ENCODE measurements at regions not wholly inside any gene's neighbourhood (a gene's known extent, or its start where the extent isn't known, plus 50 kb on each side); places are given as distances from the start of the nearest gene placed in this dataset.

DNA sequence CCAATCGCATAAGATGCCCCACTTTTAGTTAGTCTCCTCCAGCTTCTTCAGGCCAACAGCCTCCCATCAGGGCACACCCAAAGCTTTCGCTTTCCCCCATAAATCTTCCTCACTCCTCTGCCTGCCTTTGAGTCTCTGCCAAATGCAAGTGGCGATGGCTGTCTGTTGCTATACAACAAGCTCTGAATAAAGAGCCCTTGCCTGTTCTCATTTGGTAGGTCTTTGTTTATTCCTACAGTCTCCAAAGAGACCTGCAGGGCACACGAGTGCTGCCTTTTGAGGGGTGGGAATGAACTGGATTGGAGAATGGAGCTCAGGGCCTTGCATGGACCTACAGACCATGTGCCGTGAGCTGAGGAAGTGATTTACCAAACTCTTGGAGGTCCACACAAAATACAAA, 52.2 kb upstream of the SOD3 start:
- Histone ChIP-seq H3K4me1 (no peaks in the 10 kb centered on the region), H3K27me3 (no peaks in the 10 kb centered on the region), H3K4me3 (no peak overlapping the region), H3K27ac (no peak overlapping the region), H3K9me3 (peaks cover 0 to under 1% of the 10 kb centered on the region in 2 donors), H3K36me3 (no peaks in the 10 kb centered on the region)
- DNase-seq (ENCODE audit: low spot score in 2 of 2): no peak
- TF ChIP-seq, protein P1, sequence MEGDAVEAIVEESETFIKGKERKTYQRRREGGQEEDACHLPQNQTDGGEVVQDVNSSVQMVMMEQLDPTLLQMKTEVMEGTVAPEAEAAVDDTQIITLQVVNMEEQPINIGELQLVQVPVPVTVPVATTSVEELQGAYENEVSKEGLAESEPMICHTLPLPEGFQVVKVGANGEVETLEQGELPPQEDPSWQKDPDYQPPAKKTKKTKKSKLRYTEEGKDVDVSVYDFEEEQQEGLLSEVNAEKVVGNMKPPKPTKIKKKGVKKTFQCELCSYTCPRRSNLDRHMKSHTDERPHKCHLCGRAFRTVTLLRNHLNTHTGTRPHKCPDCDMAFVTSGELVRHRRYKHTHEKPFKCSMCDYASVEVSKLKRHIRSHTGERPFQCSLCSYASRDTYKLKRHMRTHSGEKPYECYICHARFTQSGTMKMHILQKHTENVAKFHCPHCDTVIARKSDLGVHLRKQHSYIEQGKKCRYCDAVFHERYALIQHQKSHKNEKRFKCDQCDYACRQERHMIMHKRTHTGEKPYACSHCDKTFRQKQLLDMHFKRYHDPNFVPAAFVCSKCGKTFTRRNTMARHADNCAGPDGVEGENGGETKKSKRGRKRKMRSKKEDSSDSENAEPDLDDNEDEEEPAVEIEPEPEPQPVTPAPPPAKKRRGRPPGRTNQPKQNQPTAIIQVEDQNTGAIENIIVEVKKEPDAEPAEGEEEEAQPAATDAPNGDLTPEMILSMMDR (IDR thresholded peaks at IDR 0.05): no peak
- TF ChIP-seq POLR2AphosphoS5 (IDR thresholded peaks at IDR 0.05) (no peak), POLR2A (IDR thresholded peaks at IDR 0.05) (no peak)
- intact Hi-C loops (cut with DNase I; ENCODE audit: low total_unique reads): no loop called here

DNA sequence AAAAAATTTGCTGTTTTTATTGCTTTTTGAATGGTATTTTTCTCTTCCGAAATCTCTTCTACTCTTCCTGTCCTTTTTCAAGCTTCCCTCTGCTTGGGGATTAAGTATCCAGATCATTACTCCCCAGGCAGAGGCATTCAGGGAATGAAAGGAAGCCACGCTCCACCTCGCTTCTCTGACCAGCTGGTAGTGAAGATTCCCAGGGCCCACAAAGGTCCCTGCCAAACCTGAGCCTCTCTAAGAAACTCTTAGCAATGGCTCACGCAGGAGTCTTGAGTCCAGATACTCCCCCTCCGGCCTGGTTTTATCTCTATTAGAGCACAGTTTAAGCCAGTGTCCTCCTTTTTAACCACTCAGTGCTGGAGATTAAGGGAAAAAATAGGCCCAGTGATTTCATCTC, 51.4 kb upstream of the SOD3 start:
- TF ChIP-seq POLR2A (IDR thresholded peaks at IDR 0.05): no peak
- TF ChIP-seq, protein P1 (IDR thresholded peaks at IDR 0.05): no peak
- no peak for TF ChIP-seq POLR2AphosphoS5 (IDR thresholded peaks at IDR 0.05)
- Histone ChIP-seq H3K36me3 (no peaks in the 10 kb centered on the region), H3K4me3 (no peak overlapping the region), H3K27ac (no peak overlapping the region), H3K9me3 (no peaks in the 10 kb centered on the region), H3K4me1 (no peaks in the 10 kb centered on the region), H3K27me3 (no peaks in the 10 kb centered on the region)
- DNase-seq (ENCODE audit: low spot score in 2 of 2): no peak
- intact Hi-C loops (cut with DNase I; ENCODE audit: low total_unique reads): no loop called here

DNA sequence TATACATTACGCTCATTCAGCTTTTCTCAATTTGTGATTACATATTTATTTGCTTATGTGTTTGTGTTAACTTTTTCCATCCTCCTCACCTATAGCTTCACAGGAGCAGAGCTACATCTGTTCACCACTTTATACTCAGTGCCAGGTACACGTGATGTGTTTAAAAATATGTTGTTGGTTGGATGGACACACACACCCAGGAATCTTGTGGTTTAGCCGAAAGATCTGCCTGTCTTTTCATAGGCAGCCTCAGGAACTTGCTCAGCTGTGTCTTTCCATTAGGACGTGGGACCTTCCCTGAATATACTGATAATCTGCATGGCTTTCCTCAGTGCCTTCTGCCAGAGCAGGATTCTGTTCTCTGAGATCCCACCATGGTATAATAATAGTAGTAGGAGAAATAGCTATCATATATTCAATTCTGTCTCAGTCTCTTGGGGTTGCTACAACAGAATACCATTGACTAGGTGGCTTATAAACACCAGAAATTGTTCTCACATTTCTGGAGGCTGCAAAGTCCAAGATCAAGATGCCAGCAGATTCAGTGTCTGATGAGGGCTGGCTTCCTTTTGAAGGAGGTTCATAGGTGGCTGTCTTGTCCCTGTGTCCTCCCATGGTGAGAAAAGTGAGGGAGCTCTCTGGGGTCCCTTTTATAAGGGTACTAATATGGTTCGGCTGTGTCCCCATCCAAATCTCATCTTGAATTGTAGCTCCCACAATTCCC, 50.0 kb upstream of the SOD3 start:
- no peaks in the 10 kb centered on the region for H3K36me3 ChIP-seq
- H3K27me3 ChIP-seq: no peaks in the 10 kb centered on the region
- DNase-seq (ENCODE audit: low spot score in 2 of 2): no peak
- H3K4me1 ChIP-seq: no peaks in the 10 kb centered on the region
- no peak for TF ChIP-seq POLR2A (IDR thresholded peaks at IDR 0.05)
- TF ChIP-seq POLR2AphosphoS5 (IDR thresholded peaks at IDR 0.05): no peak
- TF ChIP-seq, protein P1 (IDR thresholded peaks at IDR 0.05): no peak
- intact Hi-C loops (cut with DNase I; ENCODE audit: low total_unique reads): no loop called here
- no peak overlapping the region for H3K4me3 ChIP-seq
- no peak overlapping the region for H3K27ac ChIP-seq
- no peaks in the 10 kb centered on the region for H3K9me3 ChIP-seq
